ENCODE measurements at regions not wholly inside any gene's neighbourhood (a gene's known extent, or its start where the extent isn't known, plus 50 kb on each side); places are given as distances from the start of the nearest gene placed in this dataset.

DNA sequence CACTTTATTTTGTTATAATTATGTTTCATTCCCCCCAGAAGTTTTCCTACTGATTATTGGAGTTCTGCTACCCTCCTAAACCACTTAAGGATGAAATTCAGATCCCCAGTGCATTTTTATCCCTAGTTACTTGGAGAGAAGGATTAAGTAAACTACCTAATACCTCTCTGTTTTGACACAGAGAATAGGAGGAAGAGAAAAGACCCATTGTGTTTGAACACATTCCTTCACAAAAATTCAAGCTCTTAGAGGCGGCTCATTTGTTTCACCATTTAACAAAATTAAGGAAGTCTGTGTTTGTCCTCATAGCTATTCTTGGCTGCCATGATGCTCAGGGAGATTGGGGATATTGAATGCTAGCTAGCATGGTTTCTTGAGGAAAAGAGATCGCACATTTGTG is 492.6 kb downstream of the EBF1 start (continued):
- TF ChIP-seq, protein P1, sequence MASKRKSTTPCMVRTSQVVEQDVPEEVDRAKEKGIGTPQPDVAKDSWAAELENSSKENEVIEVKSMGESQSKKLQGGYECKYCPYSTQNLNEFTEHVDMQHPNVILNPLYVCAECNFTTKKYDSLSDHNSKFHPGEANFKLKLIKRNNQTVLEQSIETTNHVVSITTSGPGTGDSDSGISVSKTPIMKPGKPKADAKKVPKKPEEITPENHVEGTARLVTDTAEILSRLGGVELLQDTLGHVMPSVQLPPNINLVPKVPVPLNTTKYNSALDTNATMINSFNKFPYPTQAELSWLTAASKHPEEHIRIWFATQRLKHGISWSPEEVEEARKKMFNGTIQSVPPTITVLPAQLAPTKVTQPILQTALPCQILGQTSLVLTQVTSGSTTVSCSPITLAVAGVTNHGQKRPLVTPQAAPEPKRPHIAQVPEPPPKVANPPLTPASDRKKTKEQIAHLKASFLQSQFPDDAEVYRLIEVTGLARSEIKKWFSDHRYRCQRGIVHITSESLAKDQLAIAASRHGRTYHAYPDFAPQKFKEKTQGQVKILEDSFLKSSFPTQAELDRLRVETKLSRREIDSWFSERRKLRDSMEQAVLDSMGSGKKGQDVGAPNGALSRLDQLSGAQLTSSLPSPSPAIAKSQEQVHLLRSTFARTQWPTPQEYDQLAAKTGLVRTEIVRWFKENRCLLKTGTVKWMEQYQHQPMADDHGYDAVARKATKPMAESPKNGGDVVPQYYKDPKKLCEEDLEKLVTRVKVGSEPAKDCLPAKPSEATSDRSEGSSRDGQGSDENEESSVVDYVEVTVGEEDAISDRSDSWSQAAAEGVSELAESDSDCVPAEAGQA (IDR thresholded peaks at IDR 0.05; ENCODE audit: low read depth), result no peak
- TF ChIP-seq, protein P1 (CRISPR knock-in tag; IDR thresholded peaks at IDR 0.05; ENCODE audit: borderline replicate concordance), result no peak
- TF ChIP-seq SIX1 (CRISPR knock-in tag; IDR thresholded peaks at IDR 0.05; ENCODE audit: borderline replicate concordance) (no peak), DNMT1 (CRISPR knock-in tag; IDR thresholded peaks at IDR 0.05) (no peak), ZNF10 (CRISPR knock-in tag; IDR thresholded peaks at IDR 0.05; ENCODE audit: borderline replicate concordance, low read depth) (no peak), MAF1 (CRISPR knock-in tag; IDR thresholded peaks at IDR 0.05; ENCODE audit: borderline replicate concordance) (no peak), ZNF446 (CRISPR knock-in tag; IDR thresholded peaks at IDR 0.05) (no peak), ZFP1 (CRISPR knock-in tag; IDR thresholded peaks at IDR 0.05) (no peak), ZNF460 (CRISPR knock-in tag; IDR thresholded peaks at IDR 0.05; ENCODE audit: borderline replicate concordance) (no peak), HMG20A (CRISPR knock-in tag; IDR thresholded peaks at IDR 0.05; ENCODE audit: borderline replicate concordance) (no peak), ZSCAN21 (CRISPR knock-in tag; IDR thresholded peaks at IDR 0.05; ENCODE audit: borderline replicate concordance) (no peak), ARID2 (CRISPR knock-in tag; IDR thresholded peaks at IDR 0.05; ENCODE audit: borderline replicate concordance) (no peak)
